Left cardiac atrium (tissue), 4 donors: ENCODE measurements at regions not wholly inside any gene's neighbourhood (a gene's known extent, or its start where the extent isn't known, plus 50 kb on each side); places are given as distances from the start of the nearest gene placed in this dataset.
A peak's percentile ranks its signal among the peaks of the same experiment; 100 is the strongest.

Source experiments
- ATAC-seq, 2 donors: fragments of 200-7000 bp; cut with Tn5 transposase; one replicate each; pipeline ENCODE4 v1.9.1; 2020; ENCODE audit warnings: mild to moderate bottlenecking in 2 of 2, moderate library complexity in 2 of 2
- DNase-seq: peaks from one replicate; pipeline ENCODE4 v3.0.0-alpha.2; 2020
- intact Hi-C, 2 donors: fragments of 100-400 bp; cut with DNase I; formaldehyde crosslinking; loops; one replicate each; pipeline versions ENCODE4 v1.14.1 to v1.15.1; 2022 to 2023
- donor health status: DM: no; HTN: yes; CAD: no.
- donor health status: DM: no; HTN: yes; CAD: no; lungs with severe emphysema.
- donor health status: DM: yes; HTN: yes; CAD: no.
- donor health status: Dilated cardiomyopathy.

GRCh38 chr2:217415316-217415715 lies 555.5 kb upstream of the TNP1 start:
- ATAC-seq (no peak), DNase-seq (no peak)
- intact Hi-C loops: no loop called here

- intact Hi-C loops: no loop called here
- ATAC-seq: no peak
Measured at GRCh38 chr2:217414429-217414828, 554.6 kb upstream of the TNP1 start.

GRCh38 chr2:217413193-217413592 lies 553.3 kb upstream of the TNP1 start:
- DNase-seq (no peak), ATAC-seq (peak; percentile 53 to 60)
- intact Hi-C loops: no loop called here

More at GRCh38 chr2:217414429-217414828, 554.6 kb upstream of the TNP1 start:
- DNase-seq: no peak

GRCh38 chr2:217412721-217413120 lies 552.9 kb upstream of the TNP1 start:
- DNase-seq (no peak), ATAC-seq (peak in 1 of 2 donors; percentile 67)
- intact Hi-C loops: no loop called here

GRCh38 chr2:217412277-217412676 lies 552.4 kb upstream of the TNP1 start:
- DNase-seq (no peak), ATAC-seq (peak in 1 of 2 donors; percentile 8)
- intact Hi-C loops: no loop called here

GRCh38 chr2:217410681-217410960 lies 550.8 kb upstream of the TNP1 start:
- ATAC-seq (no peak), DNase-seq (no peak)
- intact Hi-C loops: no loop called here

- ATAC-seq (peak; percentile 21 to 75), DNase-seq (no peak)
- intact Hi-C loops: no loop called here
Measured at GRCh38 chr2:217409949-217410680, 550.3 kb upstream of the TNP1 start.

GRCh38 chr2:217407362-217407761 lies 547.5 kb upstream of the TNP1 start:
- DNase-seq (no peak), ATAC-seq (no peak)
- intact Hi-C loops: no loop called here

- intact Hi-C loops: no loop called here
- no peak for DNase-seq
- no peak for ATAC-seq
Measured at GRCh38 chr2:217404236-217404760, 544.4 kb upstream of the TNP1 start.

GRCh38 chr2:217402761-217403383 lies 543.0 kb upstream of the TNP1 start:
- DNase-seq (no peak), ATAC-seq (peak; percentile 70 to 80)
- intact Hi-C loops: no loop called here

- intact Hi-C loops: no loop called here
- ATAC-seq (no peak), DNase-seq (no peak)
Measured at GRCh38 chr2:217402144-217402543, 542.3 kb upstream of the TNP1 start.

- intact Hi-C loops: no loop called here
- ATAC-seq: no peak
- DNase-seq: no peak
Measured at GRCh38 chr2:217399291-217399690, 539.4 kb upstream of the TNP1 start.

- DNase-seq (no peak), ATAC-seq (peak in 1 of 2 donors; percentile 19)
- intact Hi-C loops: no loop called here
Measured at GRCh38 chr2:217398860-217399259, 539.0 kb upstream of the TNP1 start.

- intact Hi-C loops: no loop called here
- no peak for ATAC-seq
- no peak for DNase-seq
Measured at GRCh38 chr2:217398101-217398500, 538.2 kb upstream of the TNP1 start.

GRCh38 chr2:217396586-217396985 lies 536.7 kb upstream of the TNP1 start:
- DNase-seq (no peak), ATAC-seq (no peak)
- intact Hi-C loops: no loop called here

GRCh38 chr2:217396165-217396564 lies 536.3 kb upstream of the TNP1 start:
- DNase-seq: no peak
- ATAC-seq: no peak
- intact Hi-C loops: no loop called here

- ATAC-seq (no peak), DNase-seq (no peak)
- intact Hi-C loops: no loop called here
Measured at GRCh38 chr2:217394510-217395351, 534.9 kb upstream of the TNP1 start.

GRCh38 chr2:217393585-217394032 lies 533.7 kb upstream of the TNP1 start:
- intact Hi-C loops: no loop called here
- ATAC-seq (peak; percentile 96 to 97), DNase-seq (peak; percentile 57)

- no peak for DNase-seq
Measured at GRCh38 chr2:217392930-217393584, 533.2 kb upstream of the TNP1 start.

More at GRCh38 chr2:217392930-217393584, 533.2 kb upstream of the TNP1 start:
- ATAC-seq: peak; percentile 10 to 25
- intact Hi-C loops: no loop called here
